ENCODE measurements at regions not wholly inside any gene's neighbourhood (a gene's known extent, or its start where the extent isn't known, plus 50 kb on each side); places are given as distances from the start of the nearest gene placed in this dataset.
"Not testable (repeated sequence)": the region's sequence is repeated elsewhere in the genome, so short reads cannot be mapped to it uniquely, and the experiment has no call there.

GRCh38 chr22:48076008-48076407 is 1313.6 kb downstream of the TBC1D22A start:
- DNase-seq, result no peak

DNA sequence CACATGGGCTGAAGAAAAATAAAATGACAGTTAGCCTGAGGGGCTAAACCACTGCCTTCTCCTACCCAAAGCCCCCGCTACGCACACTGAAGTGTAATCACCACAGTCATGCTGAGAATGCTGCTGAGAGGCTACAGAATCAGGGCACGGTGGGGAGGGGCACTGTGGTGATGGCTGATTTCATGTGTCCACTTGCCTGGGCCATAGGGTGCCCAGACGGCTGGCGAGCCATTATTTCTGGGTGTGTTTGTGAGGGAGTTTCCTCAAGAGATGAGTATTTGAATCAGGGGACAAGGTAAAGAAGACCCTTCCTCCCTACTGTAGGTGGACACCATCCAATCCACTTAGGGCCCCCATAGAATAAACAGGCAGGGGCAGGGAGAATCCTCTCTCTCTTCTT is 1313.2 kb downstream of the TBC1D22A start:
- no peak for DNase-seq

- DNase-seq, result no peak
Observed at GRCh38 chr22:48072777-48073176, 1310.3 kb downstream of the TBC1D22A start.

GRCh38 chr22:48071828-48072227 is 1309.4 kb downstream of the TBC1D22A start:
- no peak for DNase-seq

DNA sequence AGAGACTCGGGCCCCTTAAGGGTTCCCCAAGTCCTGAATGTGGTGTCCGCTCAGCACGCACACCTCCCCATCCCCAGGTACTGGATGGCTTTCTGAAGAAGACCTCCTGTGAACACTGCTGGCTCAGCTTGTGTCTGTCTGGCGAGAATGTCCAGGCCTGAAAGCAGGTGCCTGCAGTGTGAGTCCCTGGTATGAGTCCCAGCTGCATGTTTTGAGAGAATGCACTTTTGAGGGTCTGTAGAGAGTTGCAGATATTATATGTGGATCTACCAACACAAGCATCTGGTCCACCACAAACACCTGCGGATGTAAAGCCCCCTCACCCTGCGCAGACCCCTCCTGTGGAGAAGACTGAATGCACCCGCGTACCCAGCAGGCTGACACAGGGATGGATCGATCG is 1308.9 kb downstream of the TBC1D22A start:
- no peak for DNase-seq

- DNase-seq, result no peak
Observed at GRCh38 chr22:48070760-48071159, 1308.3 kb downstream of the TBC1D22A start.

DNA sequence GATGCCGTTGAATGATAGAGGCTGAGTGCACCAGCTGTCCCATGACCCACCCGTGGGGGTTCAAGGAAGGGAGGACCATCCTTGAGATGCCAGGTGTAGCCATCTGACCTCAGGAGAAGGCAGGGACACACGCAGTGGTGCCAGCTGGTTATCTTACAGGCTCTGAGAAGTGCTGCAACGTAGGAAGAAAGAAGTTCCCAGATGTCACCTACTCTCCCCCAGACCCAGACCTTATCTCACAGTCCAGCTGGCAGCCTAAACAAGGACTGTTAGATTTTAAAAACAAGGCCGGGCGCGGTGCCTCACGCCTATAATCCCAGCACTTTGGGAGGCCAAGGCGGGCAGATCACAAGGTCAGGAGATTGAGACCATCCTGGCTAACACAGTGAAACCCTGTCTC is 1307.6 kb downstream of the TBC1D22A start:
- no peak for DNase-seq

- DNase-seq, result no peak
Observed at GRCh38 chr22:48069256-48069655, 1306.8 kb downstream of the TBC1D22A start.

- no peak for DNase-seq
Observed at GRCh38 chr22:48068323-48068885, 1306.0 kb downstream of the TBC1D22A start.

GRCh38 chr22:48065892-48066291 is 1303.4 kb downstream of the TBC1D22A start:
- DNase-seq, result no peak

- no peak for DNase-seq
Observed at GRCh38 chr22:48061726-48062125, 1299.3 kb downstream of the TBC1D22A start.

DNA sequence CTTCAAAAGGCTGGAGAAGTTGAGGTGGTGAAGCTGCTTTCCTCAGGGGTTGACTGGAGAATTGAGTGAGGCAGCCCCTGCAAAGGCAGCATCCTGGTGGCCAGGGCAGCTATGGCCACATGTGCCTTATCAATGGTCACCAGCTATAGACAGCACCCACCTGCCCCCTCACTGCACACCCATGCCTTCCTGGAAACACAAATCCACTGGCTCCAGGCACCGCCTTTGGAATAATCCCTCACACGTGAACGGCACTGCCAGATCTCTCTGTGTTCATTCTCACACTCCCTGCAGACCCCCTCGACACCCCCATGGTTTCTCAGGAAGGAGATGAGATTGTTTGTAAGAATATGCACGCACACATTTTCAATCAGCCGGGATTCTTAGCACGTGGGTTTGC is 1297.8 kb downstream of the TBC1D22A start:
- DNase-seq, result no peak

- not testable (repeated sequence) for DNase-seq
Observed at GRCh38 chr22:48059521-48059920, 1297.1 kb downstream of the TBC1D22A start.

- DNase-seq, result no peak
Observed at GRCh38 chr22:48057116-48057835, 1294.8 kb downstream of the TBC1D22A start.

- DNase-seq, result no peak
Observed at GRCh38 chr22:48055827-48056226, 1293.4 kb downstream of the TBC1D22A start.

DNA sequence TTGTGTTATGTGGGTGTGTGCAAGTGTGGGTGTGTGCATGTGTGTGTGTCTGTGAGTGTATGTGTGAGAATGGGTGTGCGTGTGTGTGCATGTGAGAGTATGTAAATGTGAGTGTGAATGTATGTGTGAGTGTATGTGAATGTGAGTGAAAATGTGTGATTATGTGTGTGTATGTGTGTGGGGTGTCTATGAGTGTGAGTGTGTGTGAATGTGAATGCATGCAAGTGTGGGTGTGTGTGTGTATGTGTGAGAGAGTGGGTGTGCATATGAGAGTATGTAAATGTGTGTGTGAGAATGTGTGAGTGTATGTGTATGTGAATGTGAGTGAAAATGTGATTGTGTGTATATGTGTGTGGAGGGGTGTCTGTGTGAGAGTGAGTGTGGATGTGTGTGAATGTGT is 1292.7 kb downstream of the TBC1D22A start:
- DNase-seq, result no peak

- no peak for DNase-seq
Observed at GRCh38 chr22:48054596-48054995, 1292.1 kb downstream of the TBC1D22A start.

DNA sequence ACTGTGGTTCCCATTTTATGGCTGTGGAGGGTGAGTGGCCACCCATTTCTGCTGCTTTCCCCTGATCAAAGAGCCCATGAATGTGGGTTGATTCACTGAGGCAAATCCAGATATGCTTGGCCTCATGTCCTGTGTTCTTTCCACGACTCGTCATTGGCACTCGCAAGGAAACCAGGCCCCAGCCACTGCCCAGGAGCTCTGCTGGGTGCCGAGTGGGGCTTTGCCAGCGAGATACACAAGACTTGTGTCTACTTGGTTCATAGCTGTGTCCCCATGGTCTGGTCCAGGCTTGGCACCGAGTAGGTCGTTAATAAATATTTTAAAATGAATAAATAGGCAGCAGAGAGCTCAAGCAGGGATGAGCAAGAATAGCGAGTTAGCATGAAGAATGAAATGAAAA is 1291.5 kb downstream of the TBC1D22A start:
- DNase-seq, result no peak

DNA sequence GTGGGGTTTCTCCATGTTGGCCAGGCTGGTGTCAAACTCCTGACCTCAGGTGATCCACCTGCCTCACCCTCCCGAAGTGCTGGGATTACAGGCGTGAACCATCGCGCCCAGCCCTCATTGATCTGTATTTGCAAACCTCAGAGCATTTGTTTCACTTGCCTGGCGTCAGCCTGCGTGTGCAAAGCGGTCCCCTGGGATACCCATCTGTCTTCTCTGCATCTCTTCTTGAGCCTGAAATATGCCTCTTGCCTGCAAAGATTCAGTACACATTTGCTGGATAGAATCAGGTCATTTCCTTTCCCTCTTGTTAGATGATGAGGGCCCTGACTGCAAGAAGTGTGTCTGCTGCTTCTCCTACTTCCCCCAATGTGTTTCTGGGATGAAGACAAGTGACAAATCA is 1291.0 kb downstream of the TBC1D22A start:
- DNase-seq, result no peak

GRCh38 chr22:48052621-48052890 is 1290.1 kb downstream of the TBC1D22A start:
- DNase-seq, result no peak

- DNase-seq, result no peak
Observed at GRCh38 chr22:48051796-48052620, 1289.6 kb downstream of the TBC1D22A start.

GRCh38 chr22:48050836-48051235 is 1288.4 kb downstream of the TBC1D22A start:
- DNase-seq, result no peak

- DNase-seq, result no peak
Observed at GRCh38 chr22:48049116-48049515, 1286.7 kb downstream of the TBC1D22A start.

Data from activated CD4-positive, alpha-beta T cell treated with anti-CD3 and anti-CD28 coated beads for 1 hour (primary cell).